ENCODE measurements at regions not wholly inside any gene's neighbourhood (a gene's known extent, or its start where the extent isn't known, plus 50 kb on each side); places are given as distances from the start of the nearest gene placed in this dataset.

GRCh38 chr1:226793620-226794276 is 54.7 kb upstream of the ITPKB start:
- no peak overlapping the region for H2BK5ac ChIP-seq (ENCODE audit: low read depth, low read length)
- no peak overlapping the region for H3K23ac ChIP-seq (ENCODE audit: insufficient read length)
- no peaks in the 10 kb centered on the region for H3K9me3 ChIP-seq (ENCODE audit: insufficient read depth in 2 of 2, low read depth in 1 of 2, low read length in 1 of 2)
- no peaks in the 10 kb centered on the region for H3K79me2 ChIP-seq (ENCODE audit: control insufficient read depth in 1 of 2, insufficient read depth in 2 of 2, low read length in 2 of 2)
- H4K5ac ChIP-seq (ENCODE audit: insufficient read length, low read depth, low read length), result no peak overlapping the region
- no peak overlapping the region for H3K56ac ChIP-seq (replicated peaks; ENCODE audit: insufficient read length, low read depth, low read length)
- H2AK5ac ChIP-seq (ENCODE audit: low read depth, low read length), result no peak overlapping the region
- H3K27me3 ChIP-seq (replicated peaks in 1 of 4; ENCODE audit: control insufficient read depth in 3 of 4, extremely low read depth in 1 of 4, insufficient read depth in 3 of 4, low read length in 3 of 4), result no peaks in the 10 kb centered on the region; a peak in 1 of 7 replicates
- no peak overlapping the region for H2BK120ac ChIP-seq (replicated peaks; ENCODE audit: low read depth, low read length)
- whole genome bisulfite sequencing, 2 experiments (ENCODE audit: extremely low coverage in 1 of 2, insufficient coverage in 1 of 2, insufficient read length in 1 of 2, insufficient replicate concordance in 2 of 2, low coverage in 1 of 2, low lambda C conversion rate in 2 of 2, missing lambda C conversion rate in 1 of 2), result 86% methylated on average over 2 of the region's 2 CpGs; no CpG with 5 or more reads in 1 of the 2 experiments
- DNase-seq (ENCODE audit: low read depth in 1 of 2, low spot score in 2 of 2), result no peak
- no peaks in the 10 kb centered on the region for H3K23me2 ChIP-seq (ENCODE audit: low read depth, low read length)
- no peak overlapping the region for H2AFZ ChIP-seq (ENCODE audit: low read length)
- ChIA-PET POLR2A (ENCODE audit: partially characterized antibody) (no interaction called here), CTCF (ENCODE audit: partially characterized antibody) (interaction anchor here (0.7 to 1.6 kb wide), 7 partner anchors 13 to 167 kb away, joined by 3 to 4 read pairs (median 4); no protein-coding TSS in a partner anchor)
- no peaks in the 10 kb centered on the region for H3K4me1 ChIP-seq (replicated peaks in 1 of 4; ENCODE audit: control insufficient read depth in 3 of 4, insufficient read depth in 4 of 4, low read length in 3 of 4)
- no peak overlapping the region for H3K14ac ChIP-seq (ENCODE audit: insufficient read length)
- TF ChIP-seq RAD21 (IDR thresholded peaks at IDR 0.05 in 1 of 2, conservative IDR thresholded peaks at IDR 0.05 in 1 of 2; ENCODE audit: low read depth in 2 of 2, low read length in 2 of 2) (no peak), HDAC6 (IDR thresholded peaks at IDR 0.05; ENCODE audit: low read depth, low read length) (no peak), CEBPB (IDR thresholded peaks at IDR 0.05; ENCODE audit: low read depth, low read length) (no peak), TCF12 (IDR thresholded peaks at IDR 0.05; ENCODE audit: low read depth, low read length) (no peak), CREB1 (IDR thresholded peaks at IDR 0.05) (no peak), CBX8 (IDR thresholded peaks at IDR 0.05; ENCODE audit: borderline replicate concordance, low read depth, low read length) (no peak), CTBP2 (IDR thresholded peaks at IDR 0.05; ENCODE audit: borderline replicate concordance, insufficient read depth, insufficient read length, low read length) (no peak), SIRT6 (IDR thresholded peaks at IDR 0.05; ENCODE audit: low read length) (no peak), BCL11A (IDR thresholded peaks at IDR 0.05; ENCODE audit: low read depth in 2 of 2, low read length in 2 of 2) (no peak), POLR2AphosphoS5 (IDR thresholded peaks at IDR 0.05; ENCODE audit: low read depth, low read length) (no peak), TAF1 (IDR thresholded peaks at IDR 0.05; ENCODE audit: low read depth, low read length) (no peak), SIN3A (conservative IDR thresholded peaks at IDR 0.05 in 1 of 2, IDR thresholded peaks at IDR 0.05 in 1 of 2; ENCODE audit: low read depth in 1 of 2, low read length in 2 of 2) (no peak), KDM5A (IDR thresholded peaks at IDR 0.05; ENCODE audit: low read length) (no peak), RBBP5 (IDR thresholded peaks at IDR 0.05; ENCODE audit: borderline replicate concordance, low read depth, low read length) (no peak), POLR2A (IDR thresholded peaks at IDR 0.05; ENCODE audit: control extremely low read depth in 1 of 2, low read depth in 2 of 2, low read length in 2 of 2) (no peak)
- H3K36me3 ChIP-seq (ENCODE audit: control insufficient read depth in 2 of 4, insufficient read depth in 4 of 4, low read length in 3 of 4), result no peaks in the 10 kb centered on the region
- no peak overlapping the region for H4K8ac ChIP-seq (ENCODE audit: extremely low read depth, insufficient read depth, low read length)
- H3K79me1 ChIP-seq (ENCODE audit: low read depth, low read length), result no peaks in the 10 kb centered on the region
- H3K4me2 ChIP-seq (ENCODE audit: insufficient read depth in 1 of 2, low read depth in 2 of 2, low read length in 2 of 2), result no peak overlapping the region
- no peak overlapping the region for H2BK12ac ChIP-seq (ENCODE audit: low read depth, low read length)
- H3K18ac ChIP-seq (ENCODE audit: extremely low read depth, low read length), result no peak overlapping the region
- H3K4me3 ChIP-seq (ENCODE audit: extremely low read depth in 1 of 4, insufficient read depth in 2 of 4, low read depth in 3 of 4, low read length in 4 of 4), result no peak overlapping the region
- H3K9ac ChIP-seq (replicated peaks in 1 of 4; ENCODE audit: extremely low read depth in 1 of 4, low read depth in 3 of 4, low read length in 3 of 4), result no peak overlapping the region
- H2BK15ac ChIP-seq (ENCODE audit: low read length), result no peak overlapping the region
- no peak for FAIRE-seq
- no peak overlapping the region for H2BK20ac ChIP-seq (ENCODE audit: low read length)
- no peak overlapping the region for H3K4ac ChIP-seq (replicated peaks; ENCODE audit: insufficient read length, low read depth, low read length)
- H4K20me1 ChIP-seq (replicated peaks in 1 of 2; ENCODE audit: control insufficient read depth in 1 of 2, insufficient read depth in 2 of 2, low read length in 2 of 2), result no peaks in the 10 kb centered on the region
- no peak overlapping the region for H4K91ac ChIP-seq (replicated peaks; ENCODE audit: insufficient read length, low read length)
- no peak overlapping the region for H3K27ac ChIP-seq (ENCODE audit: low read depth, low read length)
